ENCODE measurements at regions not wholly inside any gene's neighbourhood (a gene's known extent, or its start where the extent isn't known, plus 50 kb on each side); places are given as distances from the start of the nearest gene placed in this dataset.
"Not testable (repeated sequence)": the region's sequence is repeated elsewhere in the genome, so short reads cannot be mapped to it uniquely, and the experiment has no call there.

GRCh38 chr12:115398311-115398781 is 714.4 kb upstream of the TBX3 start:
- no peak for DNase-seq (ENCODE audit: low read depth in 2 of 2)

DNA sequence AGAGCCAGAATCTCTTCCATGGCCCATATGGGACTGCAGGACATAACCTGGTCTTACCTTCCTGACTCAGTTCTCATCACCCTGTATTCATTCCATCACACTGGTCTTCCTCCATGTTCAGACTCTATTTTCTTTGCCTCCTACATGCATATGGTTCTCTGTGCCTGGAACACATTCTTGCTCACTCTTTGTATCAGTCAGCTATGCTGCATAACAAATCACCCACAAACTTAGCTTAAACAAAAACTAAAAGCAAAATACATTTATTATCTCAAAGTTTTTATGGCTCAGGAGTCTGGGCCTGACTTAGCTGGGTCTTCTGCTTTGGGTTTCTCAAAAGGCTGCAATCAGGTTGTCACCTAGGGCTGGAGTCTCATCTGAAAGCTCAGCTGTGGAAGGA is 712.6 kb upstream of the TBX3 start:
- DNase-seq (ENCODE audit: low read depth in 2 of 2): no peak

- no peak for DNase-seq (ENCODE audit: low read depth in 2 of 2)
Measured at GRCh38 chr12:115394496-115395220, 710.7 kb upstream of the TBX3 start.

GRCh38 chr12:115388139-115388538 is 704.2 kb upstream of the TBX3 start:
- no peak for DNase-seq (ENCODE audit: low read depth in 2 of 2)

- no peak for DNase-seq (ENCODE audit: low read depth in 2 of 2)
Measured at GRCh38 chr12:115387467-115387901, 703.5 kb upstream of the TBX3 start.

DNA sequence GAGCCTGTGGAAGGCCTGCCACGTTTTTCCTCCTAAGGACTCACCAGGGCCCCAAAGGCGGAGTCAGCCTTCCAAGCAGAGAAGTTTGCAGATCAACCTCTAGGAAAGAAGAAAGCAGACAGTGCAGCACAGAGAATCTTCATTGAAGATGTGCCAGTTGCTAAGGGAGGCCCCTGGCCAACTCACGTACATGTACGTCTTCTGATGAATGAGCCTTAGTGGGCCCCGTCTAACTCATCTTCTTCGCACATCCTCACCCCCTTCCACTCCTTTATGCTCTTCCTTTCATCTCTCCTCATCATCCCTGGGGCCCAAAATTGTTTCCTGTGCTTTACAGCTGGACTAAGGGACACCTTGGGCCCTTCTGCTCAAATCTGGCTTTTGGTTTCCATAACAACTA is 703.0 kb upstream of the TBX3 start:
- no peak for DNase-seq (ENCODE audit: low read depth in 2 of 2)

GRCh38 chr12:115385141-115385540 is 701.2 kb upstream of the TBX3 start:
- no peak for DNase-seq (ENCODE audit: low read depth in 2 of 2)

GRCh38 chr12:115384391-115384790 is 700.4 kb upstream of the TBX3 start:
- DNase-seq (ENCODE audit: low read depth in 2 of 2): no peak

- no peak for DNase-seq (ENCODE audit: low read depth in 2 of 2)
Measured at GRCh38 chr12:115383668-115384067, 699.7 kb upstream of the TBX3 start.

DNA sequence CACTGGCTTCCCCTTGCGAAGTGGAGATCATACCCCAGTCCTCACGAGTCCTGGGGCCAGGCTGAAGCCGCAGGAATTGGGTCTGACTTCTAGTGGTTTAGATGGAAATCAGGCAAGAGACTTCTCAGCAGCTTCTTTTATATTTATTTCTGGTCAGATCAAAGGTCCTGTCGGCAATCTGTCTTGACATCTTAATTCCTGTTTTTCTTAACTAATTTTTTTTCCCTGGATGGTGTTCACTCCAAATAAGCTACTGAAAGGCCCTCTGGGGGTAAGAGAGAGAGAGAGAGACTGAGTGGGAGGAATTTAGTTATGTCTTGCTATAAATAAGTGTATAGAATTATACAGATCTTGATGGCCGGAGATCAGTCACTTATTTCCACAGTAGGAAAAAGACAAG is 698.7 kb upstream of the TBX3 start:
- DNase-seq (ENCODE audit: low read depth in 2 of 2): no peak

DNA sequence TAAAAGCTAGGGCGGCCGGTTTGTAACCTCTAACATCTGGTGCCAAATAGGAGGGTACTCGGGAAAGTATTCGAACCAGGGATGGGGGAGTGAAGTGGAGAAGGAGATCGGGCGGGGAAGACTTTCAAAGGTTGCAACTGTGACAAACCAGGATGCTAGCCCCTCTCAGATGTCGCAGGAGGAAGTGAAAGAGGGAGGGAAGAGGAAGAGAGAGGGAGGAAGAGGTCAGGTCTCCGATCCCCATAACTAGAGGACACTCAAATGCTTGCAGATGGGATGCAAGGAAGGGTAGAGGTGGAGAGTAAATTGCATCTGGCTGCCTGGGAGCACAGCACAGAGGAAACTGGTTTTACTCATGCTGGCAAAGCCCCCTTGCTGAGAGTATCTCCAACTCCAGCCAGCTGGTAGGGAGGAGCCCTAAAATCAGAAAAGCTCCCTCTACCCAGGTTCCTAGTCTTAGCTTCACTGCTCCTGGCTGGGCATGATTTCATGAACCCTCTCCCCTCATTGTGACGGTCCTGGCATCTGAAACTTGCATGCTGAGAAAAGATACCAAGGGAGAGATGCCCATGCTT is 696.7 kb upstream of the TBX3 start:
- DNase-seq (ENCODE audit: low read depth in 2 of 2): no peak

- no peak for DNase-seq (ENCODE audit: low read depth in 2 of 2)
Measured at GRCh38 chr12:115378291-115378690, 694.3 kb upstream of the TBX3 start.

GRCh38 chr12:115377779-115378178 is 693.8 kb upstream of the TBX3 start:
- no peak for DNase-seq (ENCODE audit: low read depth in 2 of 2)

- DNase-seq (ENCODE audit: low read depth in 2 of 2): no peak
Measured at GRCh38 chr12:115377230-115377629, 693.3 kb upstream of the TBX3 start.

DNA sequence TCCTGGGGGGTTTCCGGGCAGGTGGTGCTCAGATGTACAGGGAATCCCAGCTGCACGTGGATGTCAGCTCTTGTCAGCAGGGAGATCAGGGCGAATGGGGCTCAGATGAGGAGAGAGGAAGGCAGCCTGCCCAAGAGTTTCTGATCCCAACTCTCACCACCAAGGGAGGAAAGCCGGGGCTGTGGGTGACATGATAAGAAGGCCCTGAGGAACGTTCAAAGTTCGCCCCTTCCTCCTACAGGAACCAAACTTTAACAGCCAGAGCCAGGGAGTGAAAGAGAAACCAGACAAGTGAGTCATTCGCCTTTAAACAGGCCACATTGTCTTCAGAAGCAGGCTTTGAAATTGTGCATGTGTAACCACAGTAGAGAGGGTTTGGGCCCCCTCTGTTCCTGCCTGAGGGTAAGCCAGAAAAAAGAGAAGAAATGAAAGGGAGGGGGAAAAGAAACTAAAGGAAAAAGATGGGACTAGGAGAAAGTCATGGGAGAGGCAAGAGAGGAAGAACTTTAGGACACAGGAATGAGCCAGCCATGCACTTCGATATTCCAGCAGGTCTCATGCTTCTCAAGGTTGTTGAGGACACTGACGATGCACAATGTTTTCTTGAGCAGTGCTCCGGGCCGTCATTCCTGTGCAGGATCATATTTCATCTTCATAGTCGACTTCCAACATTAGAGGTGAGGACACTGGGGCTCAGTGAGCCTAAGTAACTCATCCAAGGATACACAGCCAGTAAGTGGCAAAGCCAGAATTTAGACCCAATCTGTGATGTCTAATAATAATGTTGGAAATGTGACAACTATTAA is 691.4 kb upstream of the TBX3 start:
- no peak for DNase-seq (ENCODE audit: low read depth in 2 of 2)

GRCh38 chr12:115374480-115375185 is 690.7 kb upstream of the TBX3 start:
- DNase-seq (ENCODE audit: low read depth in 2 of 2): no peak

DNA sequence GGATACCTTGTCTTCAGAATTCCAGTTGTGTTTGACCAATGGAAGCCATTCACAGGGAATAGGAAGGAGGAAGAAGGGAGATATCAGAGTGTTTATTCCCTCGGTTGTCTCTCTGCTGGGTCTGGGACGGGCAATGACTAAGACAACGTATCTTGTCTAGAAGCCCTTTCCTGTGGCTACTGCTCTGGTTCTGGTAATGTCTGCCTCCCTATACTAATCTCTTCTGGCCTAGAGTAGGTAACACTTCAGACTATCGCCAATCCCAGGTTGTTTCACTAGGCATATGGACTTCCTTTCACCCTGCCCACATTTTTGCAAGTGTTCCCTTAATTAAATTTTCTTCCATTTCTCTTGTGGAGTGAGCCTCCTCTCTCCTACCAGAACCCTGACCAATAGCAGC is 687.7 kb upstream of the TBX3 start:
- no peak for DNase-seq (ENCODE audit: low read depth in 2 of 2)

GRCh38 chr12:115370650-115371049 is 686.7 kb upstream of the TBX3 start:
- DNase-seq (ENCODE audit: low read depth in 2 of 2): no peak

DNA sequence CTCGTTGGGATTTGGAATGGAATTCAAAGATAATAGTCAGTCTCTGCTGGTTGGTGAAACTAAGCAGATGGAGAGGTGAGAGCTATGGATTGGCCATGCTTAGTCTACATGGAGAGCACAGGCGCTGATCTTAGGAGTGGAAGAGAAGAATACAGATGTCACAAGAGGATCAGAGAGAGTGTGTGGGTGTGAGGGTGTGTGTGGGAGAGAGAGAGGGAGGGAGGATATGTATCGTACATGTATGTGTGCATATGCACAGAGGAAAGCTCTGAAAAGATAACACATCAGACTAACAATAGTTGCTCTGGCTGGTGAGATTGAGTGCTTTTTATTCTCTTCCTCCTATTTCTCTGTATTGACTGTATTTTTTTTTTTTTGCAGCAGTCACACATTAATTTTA is 686.2 kb upstream of the TBX3 start:
- DNase-seq (ENCODE audit: low read depth in 2 of 2): no peak

GRCh38 chr12:115366277-115366676 is 682.3 kb upstream of the TBX3 start:
- DNase-seq (ENCODE audit: low read depth in 2 of 2): not testable (repeated sequence)

GRCh38 chr12:115365765-115366164 is 681.8 kb upstream of the TBX3 start:
- not testable (repeated sequence) for DNase-seq (ENCODE audit: low read depth in 2 of 2)

GRCh38 chr12:115364921-115365320 is 680.9 kb upstream of the TBX3 start:
- DNase-seq (ENCODE audit: low read depth in 2 of 2): no peak

All from stimulated activated CD4-positive, alpha-beta T cell treated with anti-CD3 and anti-CD28 coated beads, Interleukin-15, amount 100 ng/mL, for 48 hours (primary cell).